Heart left ventricle (tissue), 13 donors: ENCODE measurements at regions not wholly inside any gene's neighbourhood (a gene's known extent, or its start where the extent isn't known, plus 50 kb on each side); places are given as distances from the start of the nearest gene placed in this dataset.

Experiments used
- CTCF ChIP-seq, 12 donors: fragments of 200-600 bp; sonication (generic) in 4 of 12; IDR thresholded peaks; one replicate each; pipeline versions ENCODE4 v1.5.0 to v1.8.0; 2018 to 2022; ENCODE audit warnings: antibody characterized with exemption in 12 of 12, mild to moderate bottlenecking in 5 of 12
- POLR2A ChIP-seq, 2 donors: fragments of 450-650 bp; IDR thresholded peaks; one replicate each; pipeline ENCODE4 v1.6.1; 2017; ENCODE audit warnings: antibody characterized with exemption in 2 of 2, mild to moderate bottlenecking in 2 of 2, moderate library complexity in 2 of 2
- donor health status: ischemic (EF 13 %, LVEDD 7.1; RV severe dilation, severe dysfunction).
- donor health status: DM: no; HTN: yes; CAD: no.
- donor health status: DM: no; HTN: no; CAD: no.
- donor health status: ischemic (EF 25% LVEDD 6.9; RV normal size, moderate dysfunction).
- donor health status: ischemic (EF 25% LVEDD 5.7; RV mildly dilated, moderate dysfunction).
- donor health status: ischemic (EF 35%, LVEDD 5.7; RV mildly dilated, moderate dysfunction).
- donor health status: nonischemic (EF 11% LVEDD 7.7; RV severe dilation, severe dysfunction).
- donor health status: DM: yes; HTN: yes; CAD: no.
- donor health status: PGD.
- donor health status: ischemic (EF 29% LVEDD 5.4; RV normal size, mild dysfunction).
- donor health status: nonischemic (EF 23%, LVEDD 6.1; RV moderate dilation, normal function).

GRCh38 chr5:158117467-158118160 is 258.7 kb upstream of the CLINT1 start:
- TF ChIP-seq CTCF (IDR thresholded peaks at IDR 0.05): no peak
- no peak for TF ChIP-seq POLR2A (IDR thresholded peaks at IDR 0.05)
